D721Med (cell line): ENCODE measurements at regions not wholly inside any gene's neighbourhood (a gene's known extent, or its start where the extent isn't known, plus 50 kb on each side); places are given as distances from the start of the nearest gene placed in this dataset.

Experiments
- DNase-seq: peaks from one replicate; pipeline ENCODE4 v3.0.0; 2011; ENCODE audit warnings: low spot score; ENCODE audit not compliant: insufficient read length
- FAIRE-seq: peaks from 2 replicates; lab custom pipeline; 2011; peaks lifted over from hg19 to GRCh38; lab: Jason Lieb, UNC
- TF ChIP-seq, protein P1 (sequence below): IDR thresholded peaks from 2 replicates; pipeline ENCODE4 v1.5.1; 2012; ENCODE audit warnings: mild to moderate bottlenecking, control low read depth; ENCODE audit not compliant: insufficient read depth; ENCODE audit errors: missing control alignments

DNA sequence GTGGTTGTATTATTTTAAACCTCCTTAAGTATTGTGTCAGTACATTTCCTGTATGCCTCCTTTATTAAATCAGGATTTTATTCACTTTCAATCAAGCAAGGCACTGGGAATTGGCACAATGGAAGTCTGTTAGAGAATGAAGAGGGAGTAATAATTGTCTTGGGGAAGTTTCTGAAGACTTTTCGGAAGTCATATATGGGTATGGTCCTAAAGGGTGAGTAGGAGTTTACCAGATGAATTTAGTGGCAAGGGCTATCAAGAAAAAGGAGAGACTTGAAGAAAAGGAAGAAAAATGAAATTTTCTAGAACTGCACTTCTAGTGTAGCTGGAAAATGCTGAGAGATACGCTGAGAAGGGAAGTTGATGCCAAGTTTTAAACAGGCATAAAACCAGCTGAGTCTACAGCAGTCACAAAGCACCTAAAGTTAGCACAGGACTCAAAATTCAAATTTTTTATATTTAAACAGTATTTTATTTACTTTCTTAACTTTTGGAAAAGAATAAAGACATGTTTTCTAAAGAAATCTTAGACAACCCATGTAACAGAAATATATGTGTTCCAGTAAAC is 184.9 kb downstream of the SMC2 start:
- no peak for DNase-seq
- FAIRE-seq = no peak
- TF ChIP-seq, protein P1, sequence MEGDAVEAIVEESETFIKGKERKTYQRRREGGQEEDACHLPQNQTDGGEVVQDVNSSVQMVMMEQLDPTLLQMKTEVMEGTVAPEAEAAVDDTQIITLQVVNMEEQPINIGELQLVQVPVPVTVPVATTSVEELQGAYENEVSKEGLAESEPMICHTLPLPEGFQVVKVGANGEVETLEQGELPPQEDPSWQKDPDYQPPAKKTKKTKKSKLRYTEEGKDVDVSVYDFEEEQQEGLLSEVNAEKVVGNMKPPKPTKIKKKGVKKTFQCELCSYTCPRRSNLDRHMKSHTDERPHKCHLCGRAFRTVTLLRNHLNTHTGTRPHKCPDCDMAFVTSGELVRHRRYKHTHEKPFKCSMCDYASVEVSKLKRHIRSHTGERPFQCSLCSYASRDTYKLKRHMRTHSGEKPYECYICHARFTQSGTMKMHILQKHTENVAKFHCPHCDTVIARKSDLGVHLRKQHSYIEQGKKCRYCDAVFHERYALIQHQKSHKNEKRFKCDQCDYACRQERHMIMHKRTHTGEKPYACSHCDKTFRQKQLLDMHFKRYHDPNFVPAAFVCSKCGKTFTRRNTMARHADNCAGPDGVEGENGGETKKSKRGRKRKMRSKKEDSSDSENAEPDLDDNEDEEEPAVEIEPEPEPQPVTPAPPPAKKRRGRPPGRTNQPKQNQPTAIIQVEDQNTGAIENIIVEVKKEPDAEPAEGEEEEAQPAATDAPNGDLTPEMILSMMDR = no peak

DNA sequence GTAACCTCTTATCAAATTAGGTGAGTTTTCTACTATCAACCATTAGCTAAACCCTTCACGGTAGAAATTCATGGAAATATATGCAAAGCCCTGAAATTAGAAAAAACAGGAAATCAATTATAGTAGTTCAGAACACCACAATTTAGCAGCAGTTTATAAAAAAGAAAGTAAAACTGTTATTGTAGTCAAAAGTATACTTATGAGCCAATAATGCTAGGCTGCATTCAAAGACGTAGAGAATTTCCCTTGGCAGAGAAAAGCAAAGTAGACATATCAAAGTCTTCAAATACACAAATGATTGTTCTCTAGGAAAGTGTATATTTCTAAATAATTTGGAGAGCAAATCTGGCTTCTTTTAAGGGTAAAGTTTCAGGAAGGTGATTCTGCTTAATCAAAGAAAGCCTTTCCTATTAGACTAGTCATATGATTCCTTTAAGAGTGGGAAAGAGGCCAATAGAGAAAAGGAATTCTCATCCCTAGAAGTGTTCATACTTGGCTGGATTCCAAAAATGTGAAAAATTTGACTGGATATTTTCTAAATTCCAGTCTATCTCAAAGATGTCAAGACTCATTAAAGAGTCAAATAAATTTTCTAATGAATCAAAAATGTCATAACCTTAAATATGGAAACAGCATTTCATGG is 185.5 kb downstream of the SMC2 start:
- TF ChIP-seq, protein P1 = no peak
- no peak for FAIRE-seq

GRCh38 chr9:104280178-104280560 is 186.1 kb downstream of the SMC2 start:
- TF ChIP-seq, protein P1 = no peak
- no peak for FAIRE-seq
- no peak for DNase-seq

More for the DNA sequence above, 185.5 kb downstream of the SMC2 start:
- no peak for DNase-seq

- TF ChIP-seq, protein P1 = no peak
- FAIRE-seq (no peak), DNase-seq (no peak)
Observed at GRCh38 chr9:104280711-104281110, 186.6 kb downstream of the SMC2 start.

GRCh38 chr9:104286187-104286586 is 192.1 kb downstream of the SMC2 start:
- DNase-seq = no peak
- no peak for FAIRE-seq
- TF ChIP-seq, protein P1 = no peak

GRCh38 chr9:104286799-104287198 is 192.7 kb downstream of the SMC2 start:
- no peak for DNase-seq
- FAIRE-seq = no peak
- TF ChIP-seq, protein P1 = no peak

DNA sequence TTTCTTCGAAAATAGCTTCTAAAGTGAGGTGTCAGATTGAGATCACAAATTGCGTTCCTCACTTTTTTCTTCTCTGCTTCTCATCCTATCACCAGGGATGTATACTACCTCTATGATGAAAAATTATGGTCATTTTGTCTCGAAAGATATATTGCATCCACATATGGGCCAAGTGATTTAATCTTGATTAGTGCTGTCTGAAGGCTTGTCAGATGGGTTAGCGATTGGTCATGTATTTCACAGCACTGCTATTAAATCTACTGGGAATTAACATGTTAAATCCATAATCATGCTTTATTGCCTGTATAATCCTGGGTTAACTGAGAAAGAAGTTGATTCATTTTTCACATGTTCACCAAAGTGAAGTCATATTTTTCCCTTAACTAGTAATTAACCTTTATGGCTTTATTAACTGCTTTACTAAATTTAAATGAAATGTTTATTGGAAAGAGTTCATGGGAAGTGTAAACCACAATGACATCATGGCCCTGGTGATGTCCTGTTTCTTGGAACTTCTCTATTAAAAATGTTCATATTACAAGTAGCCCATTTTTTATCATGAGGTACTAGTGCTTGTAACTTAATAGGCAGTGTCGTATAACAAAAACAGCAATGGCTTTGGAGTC is 193.3 kb downstream of the SMC2 start:
- DNase-seq (no peak), FAIRE-seq (peak; percentile 97)
- TF ChIP-seq, protein P1 = no peak
